ENCODE measurements at regions not wholly inside any gene's neighbourhood (a gene's known extent, or its start where the extent isn't known, plus 50 kb on each side); places are given as distances from the start of the nearest gene placed in this dataset.

DNA sequence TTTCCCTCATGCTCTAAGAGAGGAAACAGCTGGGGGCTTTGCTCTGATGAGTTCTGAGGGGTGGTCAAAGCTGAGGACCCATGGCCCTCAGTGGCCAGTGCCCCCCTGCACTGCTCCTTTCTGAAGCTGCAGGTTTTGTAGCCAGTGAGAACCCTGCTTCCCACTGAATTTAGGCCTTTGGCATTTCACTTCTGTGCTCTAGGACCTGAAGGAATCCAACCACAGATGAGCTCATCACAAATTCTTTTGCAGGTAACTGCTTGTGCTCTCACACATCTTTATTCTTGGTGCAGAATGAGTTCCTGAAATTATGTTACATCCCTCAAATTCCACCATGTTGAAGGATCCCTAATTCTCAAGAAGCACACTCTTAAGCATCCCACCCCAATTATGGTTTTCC is 248.7 kb upstream of the IRF2BP2 start:
- Histone ChIP-seq H4K20me1 (ENCODE audit: insufficient read depth) (no peaks in the 10 kb centered on the region), H3K4me2 (no peak overlapping the region), H3K4me1 (ENCODE audit: control insufficient read depth in 1 of 2, insufficient read depth in 2 of 2, low read depth in 1 of 2, low read length in 1 of 2) (no peaks in the 10 kb centered on the region; a peak in 2 of 4 replicates), H3K9me3 (0 out of 2 replicates have a peak, but pooled peaks cover 6% of the 10 kb centered on the region), H3K27me3 (ENCODE audit: insufficient read depth) (no peaks in the 10 kb centered on the region), H3K9me2 (no peaks in the 10 kb centered on the region), H3K9ac (no peak overlapping the region), H3K79me2 (ENCODE audit: insufficient read depth) (no peaks in the 10 kb centered on the region), H3F3A (replicated peaks; ENCODE audit: insufficient read depth) (no peaks in the 10 kb centered on the region), H3K4me3 (ENCODE audit: low read depth in 2 of 2, low read length in 1 of 2) (no peak overlapping the region), H3K36me3 (replicated peaks in 1 of 2; ENCODE audit: control insufficient read depth in 1 of 2, insufficient read depth in 2 of 2, low read length in 1 of 2) (no peaks in the 10 kb centered on the region), H3K27ac (ENCODE audit: low read depth in 2 of 2, low read length in 1 of 2) (no peak overlapping the region), H2AFZ (ENCODE audit: low read depth) (no peak overlapping the region)
- no peak for TF ChIP-seq USF2 (IDR thresholded peaks at IDR 0.05; ENCODE audit: borderline replicate concordance, low read depth, low read length)
- no peak for TF ChIP-seq FOXM1 (IDR thresholded peaks at IDR 0.05; ENCODE audit: low read depth)
- TF ChIP-seq RAD21 (IDR thresholded peaks at IDR 0.05; ENCODE audit: low read length), result no peak
- no peak for TF ChIP-seq TEAD4 (IDR thresholded peaks at IDR 0.05; ENCODE audit: borderline replicate concordance, insufficient read depth)
- no peak for TF ChIP-seq RCOR1 (IDR thresholded peaks at IDR 0.05; ENCODE audit: low read length)
- TF ChIP-seq CTCF (IDR thresholded peaks at IDR 0.05), result no peak
- no peak for TF ChIP-seq RFX5 (IDR thresholded peaks at IDR 0.05; ENCODE audit: low read length)
- TF ChIP-seq MEF2A (IDR thresholded peaks at IDR 0.05; ENCODE audit: borderline replicate concordance, low read depth), result no peak
- no peak for TF ChIP-seq FOXJ3 (CRISPR knock-in tag; IDR thresholded peaks at IDR 0.05)
- TF ChIP-seq TCF12 (IDR thresholded peaks at IDR 0.05), result no peak
- TF ChIP-seq GATA2 (CRISPR knock-in tag; IDR thresholded peaks at IDR 0.05), result no peak
- no peak for TF ChIP-seq FOSL2 (IDR thresholded peaks at IDR 0.05; ENCODE audit: borderline replicate concordance, low read depth)
- TF ChIP-seq, protein P1, sequence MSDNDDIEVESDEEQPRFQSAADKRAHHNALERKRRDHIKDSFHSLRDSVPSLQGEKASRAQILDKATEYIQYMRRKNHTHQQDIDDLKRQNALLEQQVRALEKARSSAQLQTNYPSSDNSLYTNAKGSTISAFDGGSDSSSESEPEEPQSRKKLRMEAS (IDR thresholded peaks at IDR 0.05; ENCODE audit: low read depth), result no peak
- TF ChIP-seq NFIC (IDR thresholded peaks at IDR 0.05; ENCODE audit: borderline replicate concordance), result no peak
- TF ChIP-seq TAF1 (IDR thresholded peaks at IDR 0.05; ENCODE audit: borderline replicate concordance, low read depth, low read length), result no peak
- no peak for TF ChIP-seq EZH2phosphoT487 (IDR thresholded peaks at IDR 0.05; ENCODE audit: borderline replicate concordance, low read depth)
- ChIA-PET CTCF (interaction anchor here (2.2 kb wide), 1 partner anchor 16 kb away, joined by 5 read pairs; no protein-coding TSS in a partner anchor), POLR2A (no interaction called here)
- no peak for DNase-seq

- WGBS (ENCODE audit: low lambda C conversion rate), result 93% methylated on average over 3 of the region's 3 CpGs
- Histone ChIP-seq H3K27me3 (ENCODE audit: insufficient read depth) (no peaks in the 10 kb centered on the region), H2AFZ (ENCODE audit: low read depth) (no peak overlapping the region), H3K36me3 (replicated peaks in 1 of 2; ENCODE audit: control insufficient read depth in 1 of 2, insufficient read depth in 2 of 2, low read length in 1 of 2) (no peaks in the 10 kb centered on the region), H3K4me1 (ENCODE audit: control insufficient read depth in 1 of 2, insufficient read depth in 2 of 2, low read depth in 1 of 2, low read length in 1 of 2) (peaks cover 3 to 5% of the 10 kb centered on the region in 2 experiments; a peak in 2 of 4 replicates), H4K20me1 (ENCODE audit: insufficient read depth) (no peaks in the 10 kb centered on the region), H3K27ac (ENCODE audit: low read depth in 2 of 2, low read length in 1 of 2) (no peak overlapping the region), H3K79me2 (ENCODE audit: insufficient read depth) (no peaks in the 10 kb centered on the region), H3F3A (replicated peaks; ENCODE audit: insufficient read depth) (peaks cover 9% of the 10 kb centered on the region), H3K9me2 (no peaks in the 10 kb centered on the region), H3K9ac (no peak overlapping the region), H3K9me3 (0 out of 2 replicates have a peak, but pooled peaks cover 6% of the 10 kb centered on the region), H3K4me3 (ENCODE audit: low read depth in 2 of 2, low read length in 1 of 2) (no peak overlapping the region), H3K4me2 (no peak overlapping the region)
- DNase-seq, result no peak
- ChIA-PET CTCF (interaction anchor here (0.6 to 2.2 kb wide), 5 partner anchors 9 to 227 kb away, joined by 3 to 5 read pairs (median 3); no protein-coding TSS in a partner anchor), POLR2A (no interaction called here)
- TF ChIP-seq YY1 (IDR thresholded peaks at IDR 0.05; ENCODE audit: low read depth) (no peak), RCOR1 (IDR thresholded peaks at IDR 0.05; ENCODE audit: low read length) (no peak), RXRA (IDR thresholded peaks at IDR 0.05; ENCODE audit: borderline replicate concordance, low read depth) (no peak), TAF1 (IDR thresholded peaks at IDR 0.05; ENCODE audit: borderline replicate concordance, low read depth, low read length) (no peak), USF2 (IDR thresholded peaks at IDR 0.05; ENCODE audit: borderline replicate concordance, low read depth, low read length) (no peak), NFIC (IDR thresholded peaks at IDR 0.05; ENCODE audit: borderline replicate concordance) (no peak), POLR2AphosphoS5 (IDR thresholded peaks at IDR 0.05; ENCODE audit: low read depth, low read length) (no peak), JUND (IDR thresholded peaks at IDR 0.05) (no peak)
- TF ChIP-seq, protein P1 (IDR thresholded peaks at IDR 0.05; ENCODE audit: low read depth), result no peak
- TF ChIP-seq, protein P2, sequence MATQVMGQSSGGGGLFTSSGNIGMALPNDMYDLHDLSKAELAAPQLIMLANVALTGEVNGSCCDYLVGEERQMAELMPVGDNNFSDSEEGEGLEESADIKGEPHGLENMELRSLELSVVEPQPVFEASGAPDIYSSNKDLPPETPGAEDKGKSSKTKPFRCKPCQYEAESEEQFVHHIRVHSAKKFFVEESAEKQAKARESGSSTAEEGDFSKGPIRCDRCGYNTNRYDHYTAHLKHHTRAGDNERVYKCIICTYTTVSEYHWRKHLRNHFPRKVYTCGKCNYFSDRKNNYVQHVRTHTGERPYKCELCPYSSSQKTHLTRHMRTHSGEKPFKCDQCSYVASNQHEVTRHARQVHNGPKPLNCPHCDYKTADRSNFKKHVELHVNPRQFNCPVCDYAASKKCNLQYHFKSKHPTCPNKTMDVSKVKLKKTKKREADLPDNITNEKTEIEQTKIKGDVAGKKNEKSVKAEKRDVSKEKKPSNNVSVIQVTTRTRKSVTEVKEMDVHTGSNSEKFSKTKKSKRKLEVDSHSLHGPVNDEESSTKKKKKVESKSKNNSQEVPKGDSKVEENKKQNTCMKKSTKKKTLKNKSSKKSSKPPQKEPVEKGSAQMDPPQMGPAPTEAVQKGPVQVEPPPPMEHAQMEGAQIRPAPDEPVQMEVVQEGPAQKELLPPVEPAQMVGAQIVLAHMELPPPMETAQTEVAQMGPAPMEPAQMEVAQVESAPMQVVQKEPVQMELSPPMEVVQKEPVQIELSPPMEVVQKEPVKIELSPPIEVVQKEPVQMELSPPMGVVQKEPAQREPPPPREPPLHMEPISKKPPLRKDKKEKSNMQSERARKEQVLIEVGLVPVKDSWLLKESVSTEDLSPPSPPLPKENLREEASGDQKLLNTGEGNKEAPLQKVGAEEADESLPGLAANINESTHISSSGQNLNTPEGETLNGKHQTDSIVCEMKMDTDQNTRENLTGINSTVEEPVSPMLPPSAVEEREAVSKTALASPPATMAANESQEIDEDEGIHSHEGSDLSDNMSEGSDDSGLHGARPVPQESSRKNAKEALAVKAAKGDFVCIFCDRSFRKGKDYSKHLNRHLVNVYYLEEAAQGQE (IDR thresholded peaks at IDR 0.05; ENCODE audit: low read depth, low read length), result no peak
These were observed 246.9 kb upstream of the IRF2BP2 start for GRCh38 chr1:234856845-234857245.

Data from SK-N-SH (cell line).